Hepatocyte (in vitro differentiated cells): ENCODE measurements at regions not wholly inside any gene's neighbourhood (a gene's known extent, or its start where the extent isn't known, plus 50 kb on each side); places are given as distances from the start of the nearest gene placed in this dataset.

Source experiments
- DNase-seq: peaks from one replicate; pipeline ENCODE4 v3.0.0-alpha.2; 2016; ENCODE audit warnings: low spot score
- H2AFZ ChIP-seq: fragments of 200-600 bp; sonication (generic); 2 replicates; pipeline ENCODE4 v1.6.0; 2016; ENCODE audit warnings: antibody characterized with exemption, mild to moderate bottlenecking
- H3K27ac ChIP-seq: fragments of 200-600 bp; sonication (generic); 2 replicates; pipeline ENCODE4 v1.5.1; 2016; ENCODE audit warnings: mild to moderate bottlenecking
- H3K27me3 ChIP-seq: fragments of 200-600 bp; sonication (generic); 2 replicates; pipeline ENCODE4 v1.6.1; 2016
- H3K36me3 ChIP-seq: fragments of 200-600 bp; sonication (generic); replicated peaks from 2 replicates; pipeline ENCODE4 v1.5.1; 2016; ENCODE audit warnings: low read depth; ENCODE audit not compliant: insufficient read depth
- H3K4me1 ChIP-seq: fragments of 200-600 bp; sonication (generic); 2 replicates; pipeline ENCODE4 v1.5.1; 2016; ENCODE audit warnings: mild to moderate bottlenecking, moderate library complexity; ENCODE audit not compliant: insufficient read depth
- H3K4me2 ChIP-seq: fragments of 200-600 bp; sonication (generic); 2 replicates; pipeline ENCODE4 v1.6.0; 2016
- H3K4me3 ChIP-seq: fragments of 200-600 bp; sonication (generic); 2 replicates; pipeline ENCODE4 v1.5.1; 2016; ENCODE audit warnings: mild to moderate bottlenecking
- H3K79me2 ChIP-seq: fragments of 200-600 bp; sonication (generic); 2 replicates; pipeline ENCODE4 v1.6.0; 2017; ENCODE audit warnings: mild to moderate bottlenecking
- H3K9me2 ChIP-seq: fragments of 200-600 bp; sonication (generic); replicated peaks from 2 replicates; pipeline ENCODE4 v1.6.0; 2017; ENCODE audit warnings: mild to moderate bottlenecking; ENCODE audit not compliant: insufficient read depth
- H3K9me3 ChIP-seq: fragments of 200-600 bp; sonication (generic); 2 replicates; pipeline ENCODE4 v1.5.1; 2016; ENCODE audit warnings: low read depth, mild to moderate bottlenecking
- H4K20me1 ChIP-seq: fragments of 200-600 bp; sonication (generic); 2 replicates; pipeline ENCODE4 v1.6.0; 2016; ENCODE audit warnings: mild to moderate bottlenecking; ENCODE audit not compliant: insufficient read depth, poor library complexity, severe bottlenecking
- EZH2 ChIP-seq: fragments of 200-600 bp; sonication (generic); IDR thresholded peaks from 2 replicates; pipeline ENCODE4 v1.6.1; 2016; ENCODE audit warnings: antibody characterized with exemption, mild to moderate bottlenecking, borderline replicate concordance
- EZH2phosphoT487 ChIP-seq: fragments of 200-600 bp; sonication (generic); IDR thresholded peaks from one replicate; pipeline ENCODE4 v1.6.1; 2018; ENCODE audit warnings: antibody characterized with exemption, mild to moderate bottlenecking, low read depth, moderate library complexity; ENCODE audit not compliant: unreplicated experiment, severe bottlenecking
- WGBS: methylation state at CpG from one replicate; pipeline ENCODE4 v1.1.6; 2016; ENCODE audit warnings: low lambda C conversion rate; ENCODE audit errors: missing lambda C conversion rate; 5-methylcytosine and 5-hydroxymethylcytosine counted together
- TF ChIP-seq, protein P1 (sequence below): fragments of 200-600 bp; sonication (generic); IDR thresholded peaks from 2 replicates; pipeline ENCODE4 v1.5.1; 2016; ENCODE audit warnings: antibody characterized with exemption, mild to moderate bottlenecking; ENCODE audit not compliant: poor library complexity

GRCh38 chr3:178055939-178056338 is 480.3 kb upstream of the KCNMB2 start:
- H3K9me3 ChIP-seq = no peaks in the 10 kb centered on the region
- no peak for DNase-seq
- TF ChIP-seq EZH2phosphoT487 (no peak), EZH2 (no peak)
- TF ChIP-seq, protein P1, sequence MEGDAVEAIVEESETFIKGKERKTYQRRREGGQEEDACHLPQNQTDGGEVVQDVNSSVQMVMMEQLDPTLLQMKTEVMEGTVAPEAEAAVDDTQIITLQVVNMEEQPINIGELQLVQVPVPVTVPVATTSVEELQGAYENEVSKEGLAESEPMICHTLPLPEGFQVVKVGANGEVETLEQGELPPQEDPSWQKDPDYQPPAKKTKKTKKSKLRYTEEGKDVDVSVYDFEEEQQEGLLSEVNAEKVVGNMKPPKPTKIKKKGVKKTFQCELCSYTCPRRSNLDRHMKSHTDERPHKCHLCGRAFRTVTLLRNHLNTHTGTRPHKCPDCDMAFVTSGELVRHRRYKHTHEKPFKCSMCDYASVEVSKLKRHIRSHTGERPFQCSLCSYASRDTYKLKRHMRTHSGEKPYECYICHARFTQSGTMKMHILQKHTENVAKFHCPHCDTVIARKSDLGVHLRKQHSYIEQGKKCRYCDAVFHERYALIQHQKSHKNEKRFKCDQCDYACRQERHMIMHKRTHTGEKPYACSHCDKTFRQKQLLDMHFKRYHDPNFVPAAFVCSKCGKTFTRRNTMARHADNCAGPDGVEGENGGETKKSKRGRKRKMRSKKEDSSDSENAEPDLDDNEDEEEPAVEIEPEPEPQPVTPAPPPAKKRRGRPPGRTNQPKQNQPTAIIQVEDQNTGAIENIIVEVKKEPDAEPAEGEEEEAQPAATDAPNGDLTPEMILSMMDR = no peak
- H3K4me3 ChIP-seq = no peak overlapping the region
- H3K79me2 ChIP-seq = no peaks in the 10 kb centered on the region
- no peak overlapping the region for H3K27ac ChIP-seq
- WGBS = 84% methylated on average over 2 of the region's 2 CpGs
- H2AFZ ChIP-seq = no peak overlapping the region
- no peaks in the 10 kb centered on the region for H4K20me1 ChIP-seq
- no peaks in the 10 kb centered on the region for H3K36me3 ChIP-seq
- peaks cover 27% of the 10 kb centered on the region for H3K4me1 ChIP-seq
- no peaks in the 10 kb centered on the region for H3K9me2 ChIP-seq
- H3K4me2 ChIP-seq = no peak overlapping the region
- H3K27me3 ChIP-seq = no peaks in the 10 kb centered on the region

GRCh38 chr3:178056868-178057267 is 479.4 kb upstream of the KCNMB2 start:
- no peak overlapping the region for H2AFZ ChIP-seq
- no peaks in the 10 kb centered on the region for H3K9me2 ChIP-seq
- no peak overlapping the region for H3K4me3 ChIP-seq
- no peaks in the 10 kb centered on the region for H4K20me1 ChIP-seq
- no peaks in the 10 kb centered on the region for H3K27me3 ChIP-seq
- DNase-seq = no peak
- no peaks in the 10 kb centered on the region for H3K36me3 ChIP-seq
- H3K9me3 ChIP-seq = no peaks in the 10 kb centered on the region
- H3K79me2 ChIP-seq = no peaks in the 10 kb centered on the region
- H3K27ac ChIP-seq = no peak overlapping the region
- WGBS = 97% methylated on average over 1 of the region's 1 CpG
- H3K4me2 ChIP-seq = no peak overlapping the region
- TF ChIP-seq, protein P1 = no peak
- TF ChIP-seq EZH2phosphoT487 (no peak), EZH2 (no peak)
- peaks cover 27% of the 10 kb centered on the region for H3K4me1 ChIP-seq

DNA sequence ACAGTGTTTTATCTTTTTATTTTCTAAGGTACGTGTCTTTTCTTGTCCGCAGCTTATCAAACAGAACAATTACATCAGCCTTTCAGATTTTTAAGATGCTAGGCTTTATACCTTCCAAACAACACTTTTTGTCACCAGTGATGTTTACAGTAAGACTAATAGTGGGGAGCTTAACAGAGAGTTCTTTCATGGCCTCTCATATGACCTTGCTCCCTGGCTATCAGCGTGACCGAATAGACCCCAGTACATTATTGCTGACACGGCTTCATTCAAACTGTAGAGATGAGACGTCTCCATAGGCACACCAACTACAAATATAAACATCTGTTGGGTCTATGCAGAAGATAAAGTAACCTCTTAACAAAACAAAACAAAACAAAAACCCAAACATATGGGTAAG is 477.6 kb upstream of the KCNMB2 start:
- Histone ChIP-seq H3K79me2 (no peaks in the 10 kb centered on the region), H3K27ac (peak overlapping the region; percentile 63), H3K9me2 (no peaks in the 10 kb centered on the region), H4K20me1 (no peaks in the 10 kb centered on the region), H3K36me3 (no peaks in the 10 kb centered on the region), H3K4me2 (no peak overlapping the region), H3K27me3 (no peaks in the 10 kb centered on the region), H3K4me1 (peaks cover 27% of the 10 kb centered on the region), H2AFZ (no peak overlapping the region), H3K9me3 (no peaks in the 10 kb centered on the region), H3K4me3 (no peak overlapping the region)
- TF ChIP-seq EZH2phosphoT487 (no peak), EZH2 (no peak)
- TF ChIP-seq, protein P1 = no peak
- DNase-seq = no peak
- WGBS = 67% methylated on average over 6 of the region's 6 CpGs

GRCh38 chr3:178059119-178059518 is 477.1 kb upstream of the KCNMB2 start:
- H3K9me3 ChIP-seq = no peaks in the 10 kb centered on the region
- no peak overlapping the region for H3K4me2 ChIP-seq
- H3K4me3 ChIP-seq = no peak overlapping the region
- H3K36me3 ChIP-seq = no peaks in the 10 kb centered on the region
- H2AFZ ChIP-seq = no peak overlapping the region
- TF ChIP-seq EZH2 (no peak), EZH2phosphoT487 (no peak)
- TF ChIP-seq, protein P1 = no peak
- DNase-seq = peak; percentile 37
- H3K27me3 ChIP-seq = no peaks in the 10 kb centered on the region
- no peaks in the 10 kb centered on the region for H3K79me2 ChIP-seq
- H4K20me1 ChIP-seq = no peaks in the 10 kb centered on the region
- H3K27ac ChIP-seq = peak overlapping the region; percentile 63
- H3K4me1 ChIP-seq = peaks cover 27% of the 10 kb centered on the region
- no peaks in the 10 kb centered on the region for H3K9me2 ChIP-seq
